ENCODE measurements at regions not wholly inside any gene's neighbourhood (a gene's known extent, or its start where the extent isn't known, plus 50 kb on each side); places are given as distances from the start of the nearest gene placed in this dataset.

DNA sequence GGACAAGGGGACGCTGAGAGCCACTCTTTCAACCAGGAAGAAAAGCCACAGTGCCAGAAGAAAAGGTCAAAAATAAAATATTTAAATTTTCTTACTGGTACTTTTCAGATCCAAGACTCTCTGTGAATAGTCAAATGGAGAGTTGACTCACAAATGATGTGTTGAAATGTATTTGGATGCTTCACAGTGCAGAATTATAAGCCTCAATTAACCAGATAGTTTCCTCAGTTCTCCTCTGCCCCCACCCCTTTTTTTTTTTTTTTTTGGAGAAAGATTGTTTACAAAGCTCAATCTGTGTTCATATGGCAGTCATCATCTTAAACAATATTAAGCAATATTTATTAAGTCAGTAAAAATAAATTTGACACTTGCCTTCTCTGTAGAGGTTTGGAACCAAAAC, 470.8 kb downstream of the FGF9 start:
- no peak for DNase-seq

DNA sequence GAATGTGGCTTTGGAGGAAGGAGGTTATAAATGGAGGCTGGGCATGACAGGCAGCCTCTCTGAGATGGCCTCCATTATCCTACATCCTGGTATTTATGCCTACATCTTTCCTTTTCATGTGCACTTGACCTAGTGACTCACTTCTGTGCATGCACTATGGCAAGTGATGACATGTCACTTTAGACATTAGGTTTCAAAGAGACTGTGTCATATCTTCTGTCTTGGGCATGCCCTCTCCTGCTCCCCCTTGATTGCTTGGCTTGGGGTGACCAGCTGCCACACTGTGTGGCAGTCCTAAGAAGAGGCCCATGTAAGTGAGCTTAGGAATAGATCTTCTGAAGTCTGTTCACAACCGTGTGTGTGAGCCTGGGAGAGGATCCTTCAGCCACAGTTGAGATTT, 472.8 kb downstream of the FGF9 start:
- DNase-seq = no peak

DNA sequence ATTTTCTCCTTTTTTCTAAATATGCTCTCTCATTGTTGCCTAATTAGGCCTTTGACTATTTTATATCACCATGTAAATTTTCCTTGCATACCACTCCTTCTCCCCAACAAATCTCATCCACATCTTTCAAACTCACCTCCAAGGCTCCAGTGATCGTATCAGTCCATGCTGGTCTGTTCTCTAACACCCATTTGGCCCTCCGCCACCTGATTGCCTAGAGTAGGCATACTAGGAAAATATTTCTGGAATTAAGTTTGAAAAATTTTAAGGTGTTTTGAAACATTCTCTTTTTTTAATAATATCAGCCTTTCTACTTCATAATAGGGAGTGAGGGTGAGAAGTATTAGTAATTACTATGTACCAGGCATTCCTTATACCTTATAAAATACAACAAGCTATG, 473.9 kb downstream of the FGF9 start:
- DNase-seq = no peak

DNA sequence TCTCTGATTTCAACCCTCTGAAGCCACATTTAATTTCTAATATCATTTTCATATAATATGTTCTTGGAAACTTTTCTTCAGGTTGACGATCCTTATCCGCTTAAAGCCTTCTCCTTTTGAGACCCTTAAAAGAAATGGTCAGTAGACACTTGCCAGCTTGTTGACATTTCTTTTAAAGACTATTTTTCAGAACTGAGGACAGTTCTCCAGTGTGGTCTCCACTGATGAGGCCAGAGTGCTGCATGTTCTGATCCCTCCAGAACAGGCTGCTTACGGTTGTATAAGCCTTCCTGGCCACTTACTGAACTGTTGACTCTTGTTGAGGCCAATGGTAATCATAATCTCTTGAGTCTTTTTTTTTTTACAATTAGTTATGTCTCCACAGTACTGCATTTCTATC, 477.3 kb downstream of the FGF9 start:
- DNase-seq = no peak

DNA sequence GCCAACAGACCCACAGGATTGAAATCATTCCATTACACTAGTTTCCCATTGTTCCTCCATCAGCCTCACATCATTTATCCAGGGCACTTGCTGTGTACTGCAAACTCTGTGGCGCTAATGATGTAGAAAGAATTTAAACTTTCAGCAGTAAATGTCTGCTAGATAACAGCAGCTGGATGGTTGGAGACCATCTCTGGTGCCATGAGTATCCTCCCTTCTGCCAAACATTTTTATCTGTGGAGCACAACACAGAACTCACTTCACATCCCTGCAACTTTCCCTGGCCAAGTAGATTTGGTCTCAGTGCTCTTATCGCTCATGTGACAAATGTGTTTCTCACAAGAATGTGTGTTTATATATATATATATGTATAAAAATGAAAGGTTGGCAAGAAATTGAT, 481.9 kb downstream of the FGF9 start:
- no peak for DNase-seq

DNA sequence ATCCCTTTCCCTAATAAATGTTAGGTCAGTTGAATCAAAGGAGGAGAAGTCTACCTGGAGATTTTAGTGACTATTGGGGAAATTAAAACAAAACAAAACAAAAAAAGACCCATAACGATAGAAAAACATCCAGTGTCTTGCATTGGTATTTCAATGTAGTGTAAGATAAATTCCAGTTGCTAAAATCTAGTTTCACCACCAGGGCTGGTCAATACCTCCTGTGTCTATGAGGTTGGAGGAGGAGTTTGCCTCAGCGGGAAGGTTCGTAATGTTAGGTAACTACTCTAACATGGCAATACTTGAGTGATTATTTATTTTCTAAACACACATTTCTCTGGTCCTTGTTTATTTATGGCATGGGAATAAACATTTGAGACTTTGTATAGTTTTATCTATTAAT, 483.2 kb downstream of the FGF9 start:
- no peak for DNase-seq

DNA sequence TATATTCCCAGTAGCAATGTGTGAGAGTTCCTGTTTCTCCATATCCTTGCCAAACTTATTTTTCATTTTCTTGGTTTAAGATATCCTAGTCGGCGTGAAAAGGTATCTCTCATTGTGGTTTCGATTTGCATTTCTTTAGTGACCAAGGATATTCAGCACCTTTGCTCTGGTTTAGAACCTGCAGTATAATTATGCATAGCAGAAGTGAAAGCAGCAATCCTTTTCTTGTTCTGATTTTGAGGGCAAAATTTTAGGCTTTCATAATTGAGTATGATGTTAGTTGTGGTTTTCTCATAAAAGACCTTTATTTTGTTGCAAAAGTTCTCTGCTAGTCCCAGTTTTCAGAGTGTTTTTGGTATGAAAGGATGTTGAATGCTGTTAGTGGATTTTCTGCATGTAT, 491.0 kb downstream of the FGF9 start:
- no peak for DNase-seq

DNA sequence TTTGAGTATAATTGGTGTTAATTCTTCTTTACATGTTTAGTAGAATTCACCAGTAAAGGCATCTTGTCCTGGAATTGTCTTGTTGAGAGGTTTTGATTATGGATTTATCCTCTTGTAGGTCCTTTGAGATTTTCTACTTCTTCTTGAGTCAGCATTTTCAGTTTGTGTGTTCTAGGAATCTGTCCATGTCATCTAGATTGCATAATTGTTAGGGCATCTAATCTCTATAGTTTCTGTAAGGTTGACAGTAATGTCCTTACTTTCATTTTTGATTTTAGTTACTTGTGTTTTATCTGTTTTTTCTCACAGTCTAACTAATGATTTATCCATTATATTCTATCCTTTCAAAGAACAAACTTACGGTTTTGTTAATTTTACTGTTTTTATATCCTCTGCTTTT, 492.0 kb downstream of the FGF9 start:
- DNase-seq = no peak

DNA sequence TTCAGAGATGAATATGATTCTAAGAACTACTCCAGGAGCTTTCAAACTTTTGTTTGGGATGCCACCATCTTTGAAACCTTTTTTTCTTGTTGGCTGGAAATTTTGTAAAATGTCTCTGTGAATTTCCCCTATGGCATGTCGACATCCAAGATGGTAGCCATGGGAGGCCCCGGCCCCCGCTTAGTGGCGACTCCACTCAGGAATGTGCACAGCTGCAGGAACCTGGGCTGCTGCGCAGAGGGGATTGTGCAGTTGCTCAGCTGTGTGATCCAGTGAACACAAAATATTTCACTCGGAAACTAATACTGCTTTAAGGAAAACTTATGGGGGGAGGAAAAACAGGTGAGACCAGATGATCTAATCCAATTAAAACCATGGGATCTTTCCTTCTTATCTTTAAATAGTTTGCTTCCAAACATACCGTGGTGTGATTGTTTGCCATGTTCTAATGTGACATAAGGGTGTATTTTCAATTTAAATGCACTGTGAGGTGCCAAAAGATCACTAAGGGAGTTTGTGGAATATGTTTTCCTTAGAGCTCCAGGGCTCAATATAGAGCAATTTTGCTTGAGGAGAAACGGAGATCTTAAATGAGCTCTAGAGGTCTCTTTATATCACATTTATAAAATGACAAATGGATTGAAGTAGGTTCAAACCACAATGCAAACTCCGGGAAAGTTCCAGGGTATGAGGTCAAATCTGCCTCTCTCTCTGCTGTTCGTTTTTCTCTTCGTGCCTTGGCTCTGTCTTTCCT, 497.7 kb downstream of the FGF9 start:
- no peak for DNase-seq

DNA sequence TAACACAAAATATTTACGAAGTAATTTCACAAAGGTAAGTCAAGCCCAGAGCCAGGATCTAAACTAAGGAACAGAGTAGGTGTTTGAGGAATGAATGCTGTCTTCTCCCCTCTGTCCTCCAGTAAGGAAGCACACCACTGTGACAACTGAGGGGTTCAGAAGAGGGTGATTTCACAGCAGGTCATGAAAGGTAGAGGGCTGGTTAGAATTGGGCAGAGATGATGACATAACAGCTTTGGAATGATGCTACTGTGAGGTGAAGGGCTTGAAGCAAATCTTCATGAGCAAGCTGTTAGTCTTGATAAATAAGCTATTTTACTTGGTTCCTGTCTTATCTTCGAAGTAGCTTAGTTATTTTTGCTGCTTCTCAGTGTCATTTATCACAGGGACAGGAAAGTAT, 498.6 kb downstream of the FGF9 start:
- no peak for DNase-seq

DNA sequence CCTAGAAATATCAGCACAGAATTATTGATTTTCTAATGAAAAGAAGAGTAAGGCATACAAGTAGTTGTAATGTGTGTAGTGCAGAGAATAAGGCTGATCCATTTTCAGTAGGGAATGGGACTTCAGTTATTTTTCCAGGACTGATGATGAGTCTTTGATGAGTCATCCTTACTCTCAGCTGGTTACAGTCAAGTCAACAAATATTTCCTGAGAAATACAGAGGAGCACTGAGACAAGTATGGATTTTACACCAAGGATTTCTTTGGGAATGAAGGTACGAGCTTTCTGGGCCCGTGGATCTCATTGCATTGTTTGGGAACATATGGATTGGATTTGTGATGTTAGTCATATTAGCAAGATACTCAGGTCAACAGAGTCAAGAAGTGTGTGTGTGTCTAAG, 502.7 kb downstream of the FGF9 start:
- DNase-seq = no peak

DNA sequence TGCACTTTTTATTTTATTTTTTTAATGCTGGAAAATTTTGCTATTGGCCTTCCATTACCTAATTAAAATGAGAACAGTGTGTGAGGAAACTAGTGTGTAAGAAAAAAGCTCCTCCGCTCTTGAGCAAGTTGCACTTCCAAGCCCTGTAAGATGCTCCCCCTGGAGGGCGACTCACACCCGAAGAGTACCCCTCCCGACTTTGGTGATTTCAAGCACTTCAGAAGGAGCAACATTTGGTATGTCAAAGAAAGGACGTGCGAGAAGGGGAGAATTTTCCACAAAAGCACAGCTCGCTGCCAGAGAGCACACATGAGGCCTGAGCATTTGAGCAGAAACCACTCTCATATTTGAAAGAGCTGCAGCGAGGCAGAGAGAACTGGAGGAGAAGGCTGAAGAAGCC, 504.4 kb downstream of the FGF9 start:
- no peak for DNase-seq

DNA sequence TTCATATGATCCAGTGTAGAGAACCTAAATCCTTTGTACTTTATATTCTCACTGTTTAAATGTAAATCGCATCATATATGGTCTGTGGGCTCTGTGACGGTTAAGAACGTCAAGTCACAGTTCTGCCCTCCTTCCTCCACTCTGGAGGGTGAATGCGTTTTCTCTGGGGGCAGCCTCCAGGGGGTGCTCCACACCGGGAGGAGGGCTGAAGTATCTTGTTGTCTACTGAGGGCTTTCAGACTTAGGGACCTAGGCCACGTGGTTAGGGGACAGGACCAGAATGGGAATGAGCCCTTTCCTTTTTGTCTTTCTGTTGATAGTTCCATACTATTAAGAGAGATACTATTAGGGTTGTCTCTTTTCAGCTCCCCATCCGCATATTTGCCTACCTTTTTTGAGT, 504.9 kb downstream of the FGF9 start:
- no peak for DNase-seq

DNA sequence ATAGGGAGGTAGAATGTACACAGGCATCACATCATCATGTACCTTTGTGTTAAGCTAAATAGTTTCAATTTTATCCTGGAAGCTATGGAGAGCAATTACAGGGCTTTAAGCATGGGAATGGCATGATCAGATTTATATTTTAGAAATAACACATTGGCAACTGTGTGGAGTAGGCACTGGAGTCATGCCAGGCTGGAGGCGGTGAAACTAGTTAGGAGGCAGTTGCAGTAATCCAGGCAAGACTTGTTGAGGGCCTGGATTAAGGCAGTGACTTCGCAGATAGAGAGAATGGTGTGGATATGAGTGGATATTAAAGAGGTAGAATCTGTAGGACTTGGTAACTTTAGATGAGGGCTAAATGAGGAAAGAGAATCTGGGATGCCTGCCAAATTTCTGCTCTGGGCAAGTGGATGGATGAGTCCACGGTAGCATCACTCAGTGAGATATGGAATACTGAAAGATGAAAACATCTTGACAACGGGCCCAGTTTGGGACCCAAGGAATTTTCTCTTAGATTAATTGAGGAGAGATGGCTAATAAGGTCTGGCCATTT, 506.2 kb downstream of the FGF9 start:
- no peak for DNase-seq

DNA sequence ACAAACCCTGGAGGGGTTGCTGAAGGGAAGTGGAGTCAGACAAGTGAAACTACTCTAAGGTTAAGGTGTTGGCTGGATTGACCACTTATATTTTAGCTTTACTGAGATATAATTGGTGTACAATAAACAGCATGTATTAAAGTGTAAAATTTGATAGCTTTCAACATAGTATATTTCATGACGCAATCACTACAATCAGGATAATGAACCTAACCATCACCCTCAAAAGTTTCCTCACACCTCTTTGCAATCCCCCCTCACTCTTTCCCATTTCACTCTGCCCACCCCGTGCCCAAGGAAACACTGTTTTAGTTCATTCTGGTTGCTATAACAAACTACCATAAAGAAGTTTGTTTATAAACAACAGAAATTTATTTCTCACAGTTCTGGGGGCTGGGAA, 508.0 kb downstream of the FGF9 start:
- DNase-seq = no peak

DNA sequence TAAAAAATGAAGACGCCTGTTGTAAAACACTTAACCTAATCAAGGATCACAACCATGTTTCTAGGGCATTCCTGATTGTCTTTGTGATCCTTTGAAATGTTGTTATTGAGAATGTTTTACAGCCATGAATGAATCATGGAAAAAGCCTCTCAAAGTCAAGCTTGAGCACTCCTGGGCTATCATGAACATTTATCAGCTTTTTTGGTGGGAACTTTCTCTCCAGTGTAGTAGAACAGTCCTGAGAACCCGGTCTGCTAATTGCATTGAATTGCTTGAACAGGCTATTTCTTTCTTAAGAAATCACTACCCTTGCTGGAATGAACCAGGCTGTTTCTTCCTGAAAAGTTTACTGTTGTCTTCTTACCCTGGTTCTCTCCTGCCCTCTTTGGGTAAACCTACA, 516.5 kb downstream of the FGF9 start:
- no peak for DNase-seq

DNA sequence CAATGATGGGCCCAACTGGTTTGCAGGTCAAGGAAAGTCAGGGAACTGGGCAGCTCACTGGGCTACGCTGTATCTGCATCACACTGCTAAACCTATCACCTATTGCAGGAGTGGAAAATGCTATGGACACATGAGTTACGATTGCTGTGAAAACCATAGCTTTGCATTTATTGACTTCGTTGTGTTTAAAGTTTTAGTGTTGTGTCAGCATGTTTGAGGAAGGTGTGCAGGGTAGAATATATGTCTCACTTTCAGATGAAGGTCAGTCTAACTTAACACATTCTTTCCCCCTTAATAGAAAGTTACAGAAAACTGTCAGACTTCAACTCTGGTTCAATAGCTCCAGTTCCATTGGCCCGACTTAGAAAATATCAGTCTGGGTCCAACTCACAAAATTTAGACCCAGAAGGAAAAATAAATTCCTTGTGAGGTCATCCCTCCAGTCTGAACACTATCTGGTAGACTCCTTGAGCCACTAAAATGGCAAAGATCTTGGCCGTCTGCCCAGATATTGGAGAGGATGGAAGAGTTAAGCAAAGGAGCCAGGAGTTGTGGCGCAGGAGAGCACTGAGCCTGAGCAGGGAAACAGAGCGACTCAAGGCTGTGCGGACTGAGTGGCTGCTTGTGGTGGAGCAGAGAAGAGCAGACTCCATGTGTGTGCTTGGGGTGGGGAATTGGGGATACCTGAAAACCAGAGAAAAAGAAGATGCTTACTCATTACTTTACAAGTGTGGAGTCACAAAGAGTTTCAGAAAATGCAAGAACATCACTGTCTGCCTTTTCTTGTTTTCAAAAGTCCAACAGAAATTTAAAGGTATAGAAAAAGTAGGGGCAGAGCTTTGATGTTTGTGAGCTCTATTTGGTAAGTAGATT, 518.5 kb downstream of the FGF9 start:
- DNase-seq = no peak

DNA sequence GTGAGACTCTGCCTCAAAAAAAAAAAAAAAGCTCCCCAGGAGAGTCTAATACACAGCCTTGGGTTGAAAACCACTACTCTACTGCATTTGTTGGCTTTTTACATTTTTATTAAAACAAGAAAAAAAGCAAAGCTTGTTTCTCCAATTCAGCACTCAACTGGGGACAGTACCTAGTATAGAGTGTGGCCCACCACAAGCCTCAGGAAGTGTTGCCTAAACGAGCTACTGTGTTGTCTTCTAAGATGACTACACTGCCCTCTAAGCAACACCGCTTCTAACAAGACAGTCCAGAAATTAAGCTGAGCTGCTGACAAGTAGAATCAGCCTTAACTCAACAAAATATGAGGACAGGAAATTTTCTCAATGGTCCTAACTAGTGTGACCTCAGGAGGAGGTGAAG, 522.2 kb downstream of the FGF9 start:
- DNase-seq = no peak

DNA sequence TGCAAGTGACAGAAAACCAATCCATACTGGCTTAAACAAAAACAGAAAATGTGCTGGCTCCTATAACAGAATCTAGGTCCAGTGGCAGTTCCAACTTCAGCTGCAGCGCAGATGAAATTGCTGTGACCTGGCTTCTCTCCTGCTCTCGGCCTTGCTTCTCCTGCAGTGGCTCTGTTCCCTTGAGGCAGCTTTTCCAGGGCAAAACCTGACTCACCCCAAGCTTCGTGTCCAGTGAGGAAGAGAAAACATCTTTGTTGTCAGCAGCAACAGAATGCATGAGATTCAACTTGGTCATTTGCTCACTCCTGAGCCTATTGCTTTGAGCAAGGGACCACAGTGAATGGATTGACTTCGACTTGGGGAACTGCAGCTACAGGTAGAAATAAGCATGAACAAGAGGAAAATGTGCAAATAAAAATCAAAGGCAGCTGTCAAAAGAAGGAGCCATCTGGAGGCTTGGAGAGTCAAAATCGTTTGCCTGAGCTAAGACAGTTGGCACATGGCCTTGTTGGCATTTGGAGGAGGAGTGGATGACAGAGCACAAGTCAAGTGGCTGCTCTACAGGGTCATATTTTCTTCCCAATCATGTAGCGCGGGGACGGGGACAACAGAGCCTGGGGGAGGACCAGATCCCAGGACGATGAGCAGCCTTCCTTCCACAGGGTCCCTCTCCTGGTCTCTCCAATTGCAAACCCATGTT, 523.4 kb downstream of the FGF9 start:
- DNase-seq = no peak

DNA sequence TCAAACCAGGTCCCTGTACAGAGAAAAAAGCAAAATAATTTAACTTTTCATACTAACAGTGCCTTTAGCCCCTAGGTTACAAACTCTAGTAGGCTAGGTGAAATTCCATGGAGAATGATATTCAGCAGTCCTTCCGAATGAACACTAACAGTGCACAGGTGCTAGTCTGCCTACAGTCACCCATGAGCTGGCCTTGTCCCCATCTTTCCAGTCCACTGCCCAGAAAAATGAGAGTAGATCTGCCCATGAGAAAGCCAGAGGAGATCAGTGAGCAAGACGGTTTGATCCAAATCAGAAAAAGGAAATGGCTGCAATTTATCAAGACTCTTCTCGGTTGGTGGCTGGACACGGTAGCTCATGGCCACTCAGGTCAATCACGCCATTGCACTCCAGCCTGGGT, 524.9 kb downstream of the FGF9 start:
- no peak for DNase-seq

DNA sequence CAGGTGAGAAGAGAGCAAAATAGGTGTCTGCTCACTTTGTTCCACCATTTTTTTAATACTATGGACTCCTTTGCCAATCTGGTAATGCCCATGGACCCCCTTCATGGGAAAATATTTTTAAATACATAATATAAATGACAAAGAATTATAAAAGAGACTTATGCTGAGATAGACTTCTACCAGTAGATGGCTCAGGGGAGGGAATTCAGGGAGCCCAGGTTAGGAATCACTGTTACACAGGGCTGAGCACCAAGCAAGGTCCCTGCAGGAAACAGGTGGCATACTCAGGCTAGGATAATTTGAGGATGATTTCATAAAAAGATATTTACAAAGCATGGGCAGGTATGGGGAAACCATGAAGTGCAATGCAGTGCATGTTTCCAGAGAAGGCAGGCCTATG, 525.9 kb downstream of the FGF9 start:
- DNase-seq = no peak

DNA sequence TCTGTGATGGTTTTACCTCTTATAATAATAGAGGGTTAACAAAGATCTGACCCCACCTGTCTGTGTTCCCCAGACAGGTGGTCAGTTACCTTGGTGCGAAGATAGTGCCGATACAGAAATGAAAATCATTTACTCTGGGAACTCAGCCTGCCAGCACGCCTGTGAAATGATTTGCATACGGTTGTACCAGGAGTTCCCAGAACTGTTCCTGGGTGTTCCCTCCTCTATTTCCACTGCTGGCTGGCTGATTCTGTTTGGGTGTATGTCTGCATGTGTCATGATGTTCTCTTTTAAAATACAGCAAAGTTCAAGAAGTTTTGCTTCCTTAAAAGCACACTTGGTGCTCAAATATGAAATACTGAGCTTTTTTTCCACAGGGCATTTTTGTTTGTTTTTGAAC, 527.1 kb downstream of the FGF9 start:
- no peak for DNase-seq

DNA sequence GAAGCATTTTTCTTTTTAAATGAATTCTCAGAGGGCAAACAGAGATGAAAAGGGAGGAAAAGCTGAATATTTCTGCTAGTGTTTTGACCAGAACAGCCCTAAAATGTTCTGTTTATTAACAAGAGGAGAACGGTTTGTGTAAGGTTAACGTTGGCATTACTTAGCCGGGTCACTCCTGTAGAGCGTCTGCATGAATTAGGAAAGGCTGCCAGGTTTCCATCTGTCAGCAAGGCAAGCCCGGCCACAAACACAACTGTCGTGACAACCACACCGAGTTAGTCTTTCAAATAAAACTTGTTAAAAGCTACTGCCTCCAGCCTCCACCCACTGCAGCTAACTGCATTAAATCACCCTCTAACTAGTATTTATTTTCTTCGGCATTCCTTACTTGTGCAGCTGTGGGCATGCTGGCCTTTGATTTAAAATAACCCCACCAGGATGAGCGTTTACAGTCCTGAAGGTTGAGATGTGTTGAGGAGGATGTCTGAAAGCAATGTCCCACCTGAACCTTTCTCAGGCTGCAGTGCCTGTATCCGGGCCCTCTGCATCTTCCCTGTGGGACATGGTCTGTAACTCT, 527.9 kb downstream of the FGF9 start:
- no peak for DNase-seq
